Mucosa of descending colon (tissue), 3 donors: ENCODE measurements at regions not wholly inside any gene's neighbourhood (a gene's known extent, or its start where the extent isn't known, plus 50 kb on each side); places are given as distances from the start of the nearest gene placed in this dataset.

Experiments used
- ATAC-seq: fragments of 200-7000 bp; cut with Tn5 transposase; one replicate; pipeline ENCODE4 v1.9.1; 2020; ENCODE audit warnings: mild to moderate bottlenecking, moderate library complexity
- DNase-seq, 3 donors: peaks; one replicate each; pipeline ENCODE4 v3.0.0-alpha.2; 2020
- H3K36me3 ChIP-seq: fragments of 200-600 bp; one replicate; pipeline ENCODE4 v1.8.0; 2021; ENCODE audit warnings: low read depth, mild to moderate bottlenecking
- H3K4me1 ChIP-seq: fragments of 200-600 bp; one replicate; pipeline ENCODE4 v1.8.0; 2021; ENCODE audit warnings: low read depth, mild to moderate bottlenecking
- H3K4me3 ChIP-seq: fragments of 200-600 bp; one replicate; pipeline ENCODE4 v1.8.0; 2021; ENCODE audit warnings: mild to moderate bottlenecking
- H3K9me3 ChIP-seq: fragments of 200-600 bp; one replicate; pipeline ENCODE4 v1.8.0; 2021; ENCODE audit warnings: mild to moderate bottlenecking
- CTCF ChIP-seq: fragments of 200-600 bp; IDR thresholded peaks from one replicate; pipeline ENCODE4 v1.8.0; 2022; ENCODE audit warnings: antibody characterized with exemption, mild to moderate bottlenecking
- intact Hi-C, 2 donors: fragments of 100-400 bp; cut with DNase I in 1 of 2; cut with micrococcal nuclease in 1 of 2; formaldehyde crosslinking; loops; one replicate each; pipeline versions ENCODE4 v1.11.0 to v1.11.1; 2022; cut with DNase I, micrococcal nuclease
- donor health status: DM: no; HTN: no; CAD: no; lungs with moderate emphysema.
- donor health status: DM: no; HTN: no; CAD: no.
- donor health status: DM: no; HTN: yes; CAD: no.

- no peak for TF ChIP-seq CTCF
- no peaks in the 10 kb centered on the region for H3K36me3 ChIP-seq
- DNase-seq (no peak), ATAC-seq (no peak)
- no peak overlapping the region for H3K4me3 ChIP-seq
- no peaks in the 10 kb centered on the region for H3K4me1 ChIP-seq
- H3K9me3 ChIP-seq = no peaks in the 10 kb centered on the region
- intact Hi-C loops = no loop called here
These were observed 56.2 kb upstream of the PEX5L start for GRCh38 chr3:180092889-180093288.

GRCh38 chr3:180093535-180093934 is 56.8 kb upstream of the PEX5L start:
- intact Hi-C loops = no loop called here
- no peaks in the 10 kb centered on the region for H3K9me3 ChIP-seq
- DNase-seq (no peak), ATAC-seq (no peak)
- no peak overlapping the region for H3K4me3 ChIP-seq
- no peaks in the 10 kb centered on the region for H3K36me3 ChIP-seq
- no peak for TF ChIP-seq CTCF
- no peaks in the 10 kb centered on the region for H3K4me1 ChIP-seq

DNA sequence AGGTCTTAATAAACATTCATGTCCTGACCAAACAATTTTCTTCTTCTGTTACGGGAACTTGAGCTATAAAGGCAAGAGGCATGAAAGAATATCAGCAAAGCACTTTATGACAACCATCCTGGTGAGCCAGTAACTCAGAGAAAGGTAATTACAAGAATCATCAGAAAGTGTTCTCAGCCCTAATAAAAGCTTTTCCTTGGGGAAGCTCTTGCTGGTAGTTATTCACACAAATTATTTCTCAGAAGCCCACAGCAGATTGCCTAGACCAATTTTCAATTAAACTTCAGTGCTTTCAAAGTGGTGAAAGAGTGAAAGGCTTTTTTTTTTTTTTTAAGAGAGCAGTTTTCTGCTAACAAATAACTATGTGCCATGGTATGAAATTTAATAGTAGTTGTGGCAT is 60.9 kb upstream of the PEX5L start:
- Histone ChIP-seq H3K4me1 (no peaks in the 10 kb centered on the region), H3K36me3 (no peaks in the 10 kb centered on the region), H3K4me3 (no peak overlapping the region), H3K9me3 (no peaks in the 10 kb centered on the region)
- DNase-seq = no peak
- TF ChIP-seq CTCF = no peak
- intact Hi-C loops = no loop called here
- ATAC-seq = no peak

DNA sequence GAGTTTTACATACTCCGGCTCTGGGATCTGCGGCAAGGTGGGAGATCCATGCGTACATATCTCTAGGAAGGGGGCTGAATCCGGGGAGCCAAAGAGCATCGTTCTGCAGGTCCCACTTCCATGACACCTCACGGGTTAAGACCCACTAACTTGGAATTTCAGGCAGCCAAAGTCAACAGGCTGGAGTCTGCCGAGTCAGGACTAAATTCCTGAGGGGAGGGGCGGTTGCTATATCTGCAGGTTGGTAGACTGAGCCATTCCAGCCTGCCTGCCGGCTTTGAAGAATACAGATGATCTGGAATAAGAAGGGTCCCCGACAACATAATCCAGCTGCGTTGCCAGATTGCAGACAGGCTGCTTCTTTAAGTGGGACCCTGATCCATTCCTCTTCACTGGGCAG is 65.4 kb upstream of the PEX5L start:
- no peak for ATAC-seq
- intact Hi-C loops = no loop called here
- Histone ChIP-seq H3K9me3 (no peaks in the 10 kb centered on the region), H3K4me1 (no peaks in the 10 kb centered on the region), H3K4me3 (no peak overlapping the region), H3K36me3 (no peaks in the 10 kb centered on the region)
- DNase-seq = no peak
- TF ChIP-seq CTCF = no peak

DNA sequence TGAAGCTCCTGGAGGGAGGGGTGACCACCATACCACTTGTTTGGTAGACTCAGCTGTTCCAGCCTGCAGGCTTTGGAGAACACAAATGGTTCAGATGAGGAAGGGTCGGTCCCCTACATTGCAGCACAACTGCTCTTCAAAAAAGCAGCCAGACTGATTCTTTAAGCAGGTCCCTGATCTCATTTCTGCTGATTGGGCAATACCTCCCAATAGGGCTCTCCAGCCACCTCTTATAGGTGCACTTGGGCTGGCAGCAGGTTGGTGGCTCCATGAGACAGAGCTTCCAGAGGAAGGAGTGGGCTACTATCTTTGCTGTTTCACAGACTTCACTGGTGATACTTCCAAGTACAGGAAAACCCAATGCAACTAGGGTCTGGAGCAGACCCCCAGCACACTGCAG is 65.9 kb upstream of the PEX5L start:
- no peaks in the 10 kb centered on the region for H3K9me3 ChIP-seq
- H3K4me1 ChIP-seq = no peaks in the 10 kb centered on the region
- no peak for TF ChIP-seq CTCF
- intact Hi-C loops = no loop called here
- DNase-seq = no peak
- no peaks in the 10 kb centered on the region for H3K36me3 ChIP-seq
- no peak for ATAC-seq
- no peak overlapping the region for H3K4me3 ChIP-seq

GRCh38 chr3:180116203-180116602 is 79.5 kb upstream of the PEX5L start:
- DNase-seq (no peak), ATAC-seq (no peak)
- H3K9me3 ChIP-seq = no peaks in the 10 kb centered on the region
- no peak for TF ChIP-seq CTCF
- no peak overlapping the region for H3K4me3 ChIP-seq
- H3K4me1 ChIP-seq = no peaks in the 10 kb centered on the region
- H3K36me3 ChIP-seq = no peaks in the 10 kb centered on the region
- intact Hi-C loops = no loop called here
